Nephron progenitor cell (in vitro differentiated cells): ENCODE measurements at regions not wholly inside any gene's neighbourhood (a gene's known extent, or its start where the extent isn't known, plus 50 kb on each side); places are given as distances from the start of the nearest gene placed in this dataset.

Experiments
- DNase-seq: peaks from one replicate; pipeline ENCODE4 v3.0.0; 2021
- H3K27ac Mint-ChIP-seq: 2 replicates; pipeline ENCODE4 v1.8.0; 2021; ENCODE audit warnings: mild to moderate bottlenecking, moderate library complexity, mixed read lengths
- H3K27me3 Mint-ChIP-seq: 2 replicates; pipeline ENCODE4 v1.8.0; 2021; ENCODE audit warnings: mild to moderate bottlenecking, low read depth, mixed read lengths; ENCODE audit not compliant: poor library complexity
- H3K36me3 Mint-ChIP-seq: 2 replicates; pipeline ENCODE4 v1.8.0; 2021; ENCODE audit warnings: low read depth, mixed read lengths
- H3K4me1 Mint-ChIP-seq: 2 replicates; pipeline ENCODE4 v1.8.0; 2021; ENCODE audit warnings: mixed read lengths
- H3K4me3 Mint-ChIP-seq: 2 replicates; pipeline ENCODE4 v1.8.0; 2021; ENCODE audit warnings: mild to moderate bottlenecking, moderate library complexity, mixed read lengths
- H3K9me3 Mint-ChIP-seq: 2 replicates; pipeline ENCODE4 v1.8.0; 2021; ENCODE audit warnings: mild to moderate bottlenecking, moderate library complexity, mixed read lengths
- TF ChIP-seq, protein P1 (sequence below): fragments of 200-600 bp; sonication (generic); IDR thresholded peaks from 2 replicates; pipeline ENCODE4 v1.5.0; 2021; ENCODE audit warnings: antibody characterized with exemption

DNA sequence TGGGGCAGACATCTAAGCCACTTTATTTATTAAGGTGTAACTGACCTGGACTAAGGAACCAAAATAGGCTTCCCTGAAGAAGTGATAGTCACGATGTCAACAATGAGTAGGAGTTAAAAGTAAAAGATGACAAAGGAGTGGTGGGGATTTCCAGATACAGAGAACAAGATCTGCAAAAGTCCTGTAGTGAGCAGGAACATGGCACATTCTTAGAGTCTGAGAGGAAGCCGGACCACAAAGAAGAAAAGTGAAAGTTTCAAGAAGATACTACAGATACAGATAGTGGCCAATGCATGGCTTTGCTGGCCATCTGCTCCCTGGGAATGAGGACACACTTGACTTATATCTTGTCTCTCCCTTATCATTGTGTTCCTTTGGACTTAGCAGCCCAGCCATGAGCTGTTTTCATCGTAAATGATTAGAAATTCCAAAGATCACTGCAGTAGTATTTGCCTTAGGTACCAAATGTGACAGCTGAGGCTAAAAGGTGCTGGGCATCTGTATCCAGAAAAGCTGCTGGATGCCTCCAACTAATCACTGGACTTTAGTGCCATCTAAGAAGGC is 302.4 kb upstream of the NR5A2 start:
- no peak overlapping the region for H3K4me3 Mint-ChIP-seq
- DNase-seq = no peak
- H3K27me3 Mint-ChIP-seq = no peaks in the 10 kb centered on the region
- TF ChIP-seq, protein P1, sequence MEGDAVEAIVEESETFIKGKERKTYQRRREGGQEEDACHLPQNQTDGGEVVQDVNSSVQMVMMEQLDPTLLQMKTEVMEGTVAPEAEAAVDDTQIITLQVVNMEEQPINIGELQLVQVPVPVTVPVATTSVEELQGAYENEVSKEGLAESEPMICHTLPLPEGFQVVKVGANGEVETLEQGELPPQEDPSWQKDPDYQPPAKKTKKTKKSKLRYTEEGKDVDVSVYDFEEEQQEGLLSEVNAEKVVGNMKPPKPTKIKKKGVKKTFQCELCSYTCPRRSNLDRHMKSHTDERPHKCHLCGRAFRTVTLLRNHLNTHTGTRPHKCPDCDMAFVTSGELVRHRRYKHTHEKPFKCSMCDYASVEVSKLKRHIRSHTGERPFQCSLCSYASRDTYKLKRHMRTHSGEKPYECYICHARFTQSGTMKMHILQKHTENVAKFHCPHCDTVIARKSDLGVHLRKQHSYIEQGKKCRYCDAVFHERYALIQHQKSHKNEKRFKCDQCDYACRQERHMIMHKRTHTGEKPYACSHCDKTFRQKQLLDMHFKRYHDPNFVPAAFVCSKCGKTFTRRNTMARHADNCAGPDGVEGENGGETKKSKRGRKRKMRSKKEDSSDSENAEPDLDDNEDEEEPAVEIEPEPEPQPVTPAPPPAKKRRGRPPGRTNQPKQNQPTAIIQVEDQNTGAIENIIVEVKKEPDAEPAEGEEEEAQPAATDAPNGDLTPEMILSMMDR = no peak
- peaks cover 23% of the 10 kb centered on the region for H3K4me1 Mint-ChIP-seq
- no peaks in the 10 kb centered on the region for H3K36me3 Mint-ChIP-seq
- H3K9me3 Mint-ChIP-seq = no peaks in the 10 kb centered on the region
- no peak overlapping the region for H3K27ac Mint-ChIP-seq

DNA sequence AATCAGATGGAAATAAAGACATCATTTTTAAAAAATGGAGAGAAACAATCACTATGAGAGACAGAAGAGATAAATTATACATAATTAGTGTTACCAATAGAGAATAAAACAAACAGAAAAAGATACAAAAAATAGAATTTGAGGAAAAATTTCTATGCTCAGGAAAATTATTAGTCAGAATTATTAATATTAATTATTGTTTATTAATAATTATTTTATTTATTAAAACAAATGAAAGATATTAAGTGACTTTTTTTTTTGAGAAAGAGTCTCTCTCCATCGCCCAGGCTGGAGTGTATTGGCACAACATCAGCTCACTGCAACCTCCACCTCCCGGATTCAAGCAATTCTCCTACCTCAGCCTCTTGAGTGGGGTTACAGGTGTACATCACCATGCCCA is 299.8 kb upstream of the NR5A2 start:
- DNase-seq = no peak
- Mint-ChIP-seq H3K9me3 (peaks cover 15% of the 10 kb centered on the region), H3K27me3 (no peaks in the 10 kb centered on the region), H3K27ac (no peak overlapping the region), H3K4me3 (no peak overlapping the region), H3K4me1 (no peaks in the 10 kb centered on the region), H3K36me3 (no peaks in the 10 kb centered on the region)
- TF ChIP-seq, protein P1 = no peak

DNA sequence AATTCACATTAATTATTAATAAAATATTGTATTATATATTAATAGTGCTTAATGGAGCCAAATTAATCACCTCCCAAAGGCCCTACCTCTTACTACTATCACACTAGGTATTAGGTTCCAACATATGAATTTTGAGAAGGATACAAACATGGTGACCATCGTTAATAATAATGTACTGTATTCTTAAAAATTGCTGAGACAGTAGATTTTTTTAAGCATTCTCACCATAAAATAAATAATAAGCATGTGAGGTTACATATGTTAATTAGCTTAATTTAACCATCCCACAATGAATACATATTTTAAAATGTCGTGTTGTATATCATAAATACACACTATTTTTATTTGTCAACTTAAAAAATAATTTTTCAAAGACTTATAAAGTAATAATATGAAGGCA is 299.2 kb upstream of the NR5A2 start:
- no peak overlapping the region for H3K4me3 Mint-ChIP-seq
- TF ChIP-seq, protein P1 = no peak
- no peaks in the 10 kb centered on the region for H3K4me1 Mint-ChIP-seq
- H3K9me3 Mint-ChIP-seq = peaks cover 18% of the 10 kb centered on the region
- DNase-seq = no peak
- H3K27ac Mint-ChIP-seq = no peak overlapping the region
- no peaks in the 10 kb centered on the region for H3K36me3 Mint-ChIP-seq
- H3K27me3 Mint-ChIP-seq = no peaks in the 10 kb centered on the region

DNA sequence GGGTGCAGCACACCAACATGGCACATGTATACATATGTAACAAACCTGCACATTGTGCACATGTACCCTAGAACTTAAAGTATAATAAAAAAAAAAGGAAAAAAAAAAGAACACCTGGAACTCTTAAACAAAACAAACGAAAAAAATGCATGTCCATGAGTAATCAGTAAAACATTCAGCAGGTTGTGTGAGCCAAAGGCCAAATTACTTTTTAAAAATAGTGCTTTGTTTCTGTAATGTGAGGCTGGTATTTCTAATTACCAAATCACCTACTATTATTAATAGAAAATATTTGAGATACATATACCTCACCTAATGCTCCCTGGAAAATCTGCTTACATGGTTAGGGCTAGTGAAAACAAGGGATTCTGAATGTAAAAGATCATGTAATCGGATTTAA is 294.4 kb upstream of the NR5A2 start:
- H3K27me3 Mint-ChIP-seq = no peaks in the 10 kb centered on the region
- peaks cover 29% of the 10 kb centered on the region for H3K4me1 Mint-ChIP-seq
- H3K9me3 Mint-ChIP-seq = peaks cover 18% of the 10 kb centered on the region
- H3K27ac Mint-ChIP-seq = no peak overlapping the region
- no peak for DNase-seq
- H3K4me3 Mint-ChIP-seq = no peak overlapping the region
- TF ChIP-seq, protein P1 = no peak
- no peaks in the 10 kb centered on the region for H3K36me3 Mint-ChIP-seq

DNA sequence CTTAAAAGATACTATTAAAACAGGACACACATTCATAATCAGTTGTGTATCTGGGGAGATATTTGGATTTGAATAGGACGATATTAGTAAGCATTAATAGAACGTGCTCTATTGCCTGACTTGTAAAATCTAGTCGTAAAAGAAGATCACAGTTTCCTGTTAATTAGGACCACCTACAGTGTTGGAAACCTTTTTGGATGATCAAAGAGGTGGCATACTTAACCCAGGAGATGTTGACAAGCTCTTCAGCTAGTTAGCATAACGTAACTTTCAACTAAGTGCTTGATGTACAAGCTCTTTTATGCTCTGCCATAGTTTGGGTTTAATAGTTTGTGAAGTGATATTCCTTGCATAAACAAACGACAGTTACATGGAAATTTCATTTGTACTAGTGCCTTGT is 293.3 kb upstream of the NR5A2 start:
- no peak overlapping the region for H3K4me3 Mint-ChIP-seq
- DNase-seq = no peak
- TF ChIP-seq, protein P1 = no peak
- H3K36me3 Mint-ChIP-seq = no peaks in the 10 kb centered on the region
- peaks cover 29% of the 10 kb centered on the region for H3K4me1 Mint-ChIP-seq
- no peaks in the 10 kb centered on the region for H3K27me3 Mint-ChIP-seq
- no peak overlapping the region for H3K27ac Mint-ChIP-seq
- peaks cover 18% of the 10 kb centered on the region for H3K9me3 Mint-ChIP-seq

DNA sequence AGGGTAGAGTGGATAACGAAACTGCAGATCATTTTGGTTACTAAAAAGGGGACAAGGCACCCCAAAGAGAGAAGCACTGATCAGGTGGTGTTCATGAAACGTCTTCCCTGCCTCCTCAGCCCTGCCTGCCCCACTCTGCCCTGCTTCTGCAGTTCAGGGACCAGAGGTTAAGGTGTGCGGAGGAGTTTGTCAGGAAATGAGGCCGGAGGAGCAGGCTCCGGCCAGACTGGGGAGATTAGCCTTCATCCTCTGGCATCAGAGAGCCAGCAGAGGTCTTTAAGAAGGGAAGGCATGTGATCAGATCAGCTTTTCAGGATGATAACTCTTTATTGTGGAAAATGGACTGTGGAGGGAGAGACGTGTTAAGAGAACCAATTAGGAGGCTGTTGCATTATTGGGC is 291.9 kb upstream of the NR5A2 start:
- no peaks in the 10 kb centered on the region for H3K36me3 Mint-ChIP-seq
- H3K4me3 Mint-ChIP-seq = no peak overlapping the region
- peaks cover 29% of the 10 kb centered on the region for H3K4me1 Mint-ChIP-seq
- H3K27me3 Mint-ChIP-seq = no peaks in the 10 kb centered on the region
- peak; percentile 4 for DNase-seq
- TF ChIP-seq, protein P1 = no peak
- peak overlapping the region; percentile 74 for H3K27ac Mint-ChIP-seq
- peaks cover 18% of the 10 kb centered on the region for H3K9me3 Mint-ChIP-seq
